ENCODE measurements at regions not wholly inside any gene's neighbourhood (a gene's known extent, or its start where the extent isn't known, plus 50 kb on each side); places are given as distances from the start of the nearest gene placed in this dataset.

- no peak for DNase-seq
These were observed 126.9 kb upstream of the NCK2 start for GRCh38 chr2:105617631-105618350.

GRCh38 chr2:105615305-105615704 is 129.4 kb upstream of the NCK2 start:
- DNase-seq: no peak

DNA sequence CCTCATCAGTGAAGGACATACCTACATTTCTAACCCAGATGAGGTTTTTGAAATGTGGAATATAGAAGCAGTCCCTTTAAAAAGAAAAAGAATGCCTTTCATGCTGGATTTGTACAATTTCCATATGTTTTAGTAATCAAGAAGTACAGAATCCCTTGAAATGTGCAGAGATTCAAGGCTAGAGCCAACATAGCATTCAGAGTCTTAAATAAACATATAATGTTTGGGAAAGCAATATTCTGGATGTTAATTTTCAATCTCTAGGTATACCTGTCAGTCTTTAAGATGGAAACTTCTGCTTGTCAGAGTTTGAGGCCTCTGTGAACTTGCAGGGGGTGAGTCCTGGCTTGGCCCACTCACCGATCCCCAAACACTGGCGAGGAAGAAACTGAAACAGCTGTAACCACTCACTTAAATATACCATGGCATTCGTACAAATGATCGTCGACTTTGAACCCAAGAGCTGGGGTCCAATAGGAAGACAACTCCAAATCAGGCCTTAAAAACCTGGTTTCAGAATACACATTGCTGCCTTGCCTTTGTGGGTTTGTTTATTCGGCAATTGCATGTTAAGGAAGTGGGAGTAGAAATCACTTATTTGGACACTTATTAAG is 132.8 kb upstream of the NCK2 start:
- DNase-seq: no peak

- no peak for DNase-seq
These were observed 133.4 kb upstream of the NCK2 start for GRCh38 chr2:105611333-105611637.

- no peak for DNase-seq
These were observed 134.0 kb upstream of the NCK2 start for GRCh38 chr2:105610576-105611332.

DNA sequence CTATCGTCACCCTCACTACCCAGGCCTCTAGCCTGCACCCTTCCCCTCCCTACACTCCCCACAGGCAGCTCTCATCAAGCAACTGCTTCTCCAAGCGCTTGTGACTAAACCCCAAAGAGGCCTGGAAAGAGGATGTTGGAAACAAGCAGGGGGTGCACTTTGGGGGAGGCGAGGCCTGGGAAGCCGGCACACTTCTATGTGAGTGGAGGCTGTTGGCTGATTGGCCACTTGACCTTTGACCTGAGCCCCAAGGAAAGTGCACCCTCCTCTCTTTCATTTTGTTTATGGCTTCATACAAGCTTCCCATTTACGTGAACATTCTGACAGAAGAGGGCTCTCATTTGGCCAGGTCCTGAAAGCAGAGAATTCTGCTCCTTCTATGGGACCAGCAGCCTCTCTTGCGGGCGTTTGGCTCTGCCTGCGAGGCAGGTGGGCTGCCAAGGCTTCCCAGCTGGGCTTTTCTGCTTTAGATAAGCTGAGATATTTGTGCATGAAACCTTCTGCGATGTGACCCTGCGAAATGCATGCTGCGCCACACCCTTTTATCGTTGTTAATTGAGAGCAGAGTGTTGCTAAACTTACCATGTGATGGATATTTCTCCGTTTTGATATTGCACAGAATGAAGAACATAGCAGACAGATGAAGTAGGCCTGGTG is 134.8 kb upstream of the NCK2 start:
- no peak for DNase-seq

DNA sequence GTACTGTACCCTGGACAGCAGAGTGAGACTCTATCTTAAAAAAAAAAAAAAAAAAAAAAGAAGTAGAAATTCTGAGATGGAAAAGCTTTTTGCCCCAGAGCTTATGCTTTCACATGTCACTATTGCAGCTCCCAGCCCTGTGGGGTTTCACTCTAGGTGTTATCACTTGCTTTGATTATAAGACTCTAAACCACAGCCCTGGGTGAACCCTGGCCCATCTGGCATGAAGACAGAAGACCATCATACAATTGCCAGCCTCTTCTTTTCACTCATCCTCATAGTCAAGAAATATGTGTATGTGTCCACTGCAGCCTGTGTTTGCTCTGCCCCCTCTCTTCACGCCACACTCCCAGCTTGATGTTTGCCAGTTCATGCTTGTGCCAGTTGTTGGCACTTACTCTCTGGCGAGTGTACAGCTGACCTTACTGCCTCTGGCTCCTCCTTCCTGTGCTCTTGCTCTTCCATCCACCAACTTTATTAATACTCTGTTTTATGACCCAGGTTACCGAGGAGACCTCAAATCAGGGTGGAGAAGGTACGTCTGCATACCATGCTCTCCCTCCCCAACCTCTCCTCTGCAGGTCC is 136.7 kb upstream of the NCK2 start:
- no peak for DNase-seq

DNA sequence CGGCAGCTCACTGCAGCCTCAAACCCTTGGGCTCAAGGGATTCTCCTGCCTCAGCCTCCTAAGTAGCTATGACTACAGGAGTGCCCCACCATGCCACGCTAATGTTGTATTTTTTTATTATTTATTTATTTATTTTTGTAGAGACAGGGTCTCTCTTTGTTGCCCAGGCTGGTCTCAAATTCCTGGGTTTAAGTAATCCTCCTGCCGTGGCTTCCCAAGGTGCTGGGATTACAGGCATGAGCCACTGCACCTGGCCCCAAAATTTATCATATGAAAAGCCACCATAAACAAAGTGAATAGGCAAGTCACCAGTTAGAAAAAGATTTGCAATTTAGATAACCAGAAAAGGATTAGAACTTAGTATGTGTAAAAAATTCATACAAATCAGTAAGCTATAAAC is 138.6 kb upstream of the NCK2 start:
- no peak for DNase-seq

- no peak for DNase-seq
These were observed 139.8 kb upstream of the NCK2 start for GRCh38 chr2:105604938-105605337.

DNA sequence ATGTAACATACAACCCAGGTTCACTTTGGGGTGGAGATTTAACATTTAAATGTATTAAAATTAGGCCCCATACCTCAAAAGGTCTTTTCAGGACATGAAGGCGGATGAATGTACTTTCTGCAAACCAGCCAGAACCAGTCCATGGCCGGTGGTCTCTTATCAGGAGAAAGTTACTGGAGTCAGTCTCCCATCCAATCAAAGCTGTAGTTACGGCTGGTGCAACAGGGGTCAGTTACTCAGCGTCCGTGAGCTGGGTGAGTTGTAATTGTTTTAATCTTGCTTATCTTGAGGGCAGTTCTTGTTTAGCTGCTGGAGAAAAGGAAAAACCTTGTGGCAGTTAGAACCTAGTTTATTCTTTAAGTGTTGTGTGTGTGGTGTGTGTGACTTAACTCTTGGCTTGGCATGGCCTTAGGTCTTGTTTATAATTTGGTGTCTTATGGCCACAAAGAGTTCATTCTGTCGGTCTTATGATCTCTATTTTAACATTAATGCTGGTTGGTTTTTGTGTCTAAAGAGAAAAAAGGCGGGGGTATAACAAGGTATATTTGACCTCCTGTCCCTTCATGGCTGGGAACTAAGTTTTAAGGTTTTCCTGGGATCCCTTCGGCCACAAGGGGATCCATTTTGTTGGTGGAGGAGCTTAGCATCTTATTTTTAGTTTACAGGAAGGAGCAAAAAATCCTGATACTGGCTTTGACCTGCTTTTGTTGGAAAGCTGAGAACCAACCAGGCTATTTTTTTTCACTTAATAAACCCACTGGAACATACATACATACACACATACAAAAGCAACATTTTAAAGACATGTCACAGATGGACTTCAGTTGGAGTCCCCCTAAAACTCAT is 143.5 kb upstream of the NCK2 start:
- no peak for DNase-seq

DNA sequence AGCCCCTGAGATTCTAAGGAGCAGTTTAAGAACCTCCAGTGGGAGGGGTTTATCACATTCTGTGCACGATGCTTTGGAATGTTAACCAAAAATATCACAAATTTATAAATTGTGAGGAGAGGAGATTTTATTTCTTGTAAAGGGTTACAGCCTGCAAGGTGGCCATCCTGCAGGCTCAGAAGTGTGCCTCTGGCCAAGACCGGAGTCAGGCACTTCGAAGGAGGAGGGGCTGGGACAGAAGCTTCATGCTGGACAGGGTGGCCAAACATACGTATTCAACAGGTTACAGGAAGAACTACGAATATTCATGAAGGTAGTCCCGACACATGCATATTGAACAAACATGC is 144.1 kb upstream of the NCK2 start:
- no peak for DNase-seq

DNA sequence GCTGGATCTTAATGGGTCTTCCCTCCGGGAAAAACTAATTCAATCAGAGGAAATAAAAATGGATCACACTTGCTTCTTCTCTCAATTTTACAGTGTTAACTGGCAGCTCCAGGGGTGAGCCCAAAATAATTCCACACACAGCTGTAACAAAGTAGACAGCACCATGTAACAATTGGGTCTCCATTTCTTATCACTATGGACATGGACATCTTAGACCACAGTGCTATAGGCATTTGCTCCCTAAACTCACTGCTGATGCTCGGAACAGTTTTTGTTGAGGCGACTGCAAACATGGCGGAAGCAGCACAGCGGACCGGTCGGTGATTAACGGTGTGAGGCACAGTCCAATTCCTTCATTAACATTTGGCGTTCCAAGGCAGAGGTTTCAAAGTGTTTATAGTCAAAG is 144.7 kb upstream of the NCK2 start:
- DNase-seq: no peak

- no peak for DNase-seq
These were observed 145.6 kb upstream of the NCK2 start for GRCh38 chr2:105598829-105599698.

- no peak for DNase-seq
These were observed 146.6 kb upstream of the NCK2 start for GRCh38 chr2:105597806-105598803.

DNA sequence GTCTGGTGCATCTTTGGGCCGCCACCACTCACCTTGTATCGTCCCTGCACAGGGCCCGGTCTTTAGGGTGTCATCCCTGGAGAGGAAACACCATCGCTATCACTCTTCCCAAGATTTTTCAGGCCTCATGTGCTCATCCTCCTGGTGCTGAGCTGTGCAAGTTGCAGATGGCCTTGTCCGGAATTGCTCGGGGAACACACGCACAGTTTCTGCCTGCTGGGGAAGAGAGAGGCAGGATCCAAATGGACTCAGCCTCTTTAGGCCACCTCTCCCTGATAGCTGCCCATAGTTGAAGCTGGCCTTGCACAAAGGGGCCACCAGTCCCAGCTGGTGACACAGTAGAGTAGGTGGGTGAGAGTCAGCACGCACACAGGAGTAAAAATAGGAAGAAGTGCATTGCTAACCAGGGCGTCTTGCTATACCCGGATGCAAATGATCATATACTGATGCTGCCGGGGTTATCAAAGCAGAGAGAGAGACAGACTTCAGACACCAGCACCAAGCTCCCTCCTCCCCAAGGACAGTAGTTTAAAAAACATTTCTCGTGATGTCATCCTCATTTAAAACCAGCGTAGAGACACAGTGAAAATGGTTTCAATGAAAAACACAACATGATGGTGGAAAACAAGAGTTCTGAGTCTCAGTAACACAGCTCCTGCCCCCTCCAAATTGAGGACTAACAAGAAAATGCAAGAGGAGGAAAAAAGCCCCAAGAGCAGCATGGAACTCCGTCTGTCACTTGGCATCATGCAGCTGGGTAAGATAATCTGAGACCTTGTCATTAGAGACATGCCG is 147.5 kb upstream of the NCK2 start:
- no peak for DNase-seq

GRCh38 chr2:105596411-105596921 is 148.2 kb upstream of the NCK2 start:
- no peak for DNase-seq

GRCh38 chr2:105595536-105595935 is 149.2 kb upstream of the NCK2 start:
- peak; percentile 45 for DNase-seq

GRCh38 chr2:105593221-105593967 is 151.3 kb upstream of the NCK2 start:
- DNase-seq: no peak
